ENCODE measurements at regions not wholly inside any gene's neighbourhood (a gene's known extent, or its start where the extent isn't known, plus 50 kb on each side); places are given as distances from the start of the nearest gene placed in this dataset.

GRCh38 chr6:28585335-28585734 is 59.7 kb downstream of the GPX5 start:
- intact Hi-C loops (cut with DNase I), result no loop called here

GRCh38 chr6:28586324-28586723 is 60.6 kb downstream of the GPX5 start:
- intact Hi-C loops (cut with DNase I), result no loop called here
- no peak for DNase-seq (ENCODE audit: low spot score)

More at GRCh38 chr6:28585335-28585734, 59.7 kb downstream of the GPX5 start:
- no peak for DNase-seq (ENCODE audit: low spot score)

GRCh38 chr6:28586962-28587745 is 61.5 kb downstream of the GPX5 start:
- no peak for DNase-seq (ENCODE audit: low spot score)
- intact Hi-C loops (cut with DNase I), result no loop called here

GRCh38 chr6:28587746-28588075 is 62.0 kb downstream of the GPX5 start:
- intact Hi-C loops (cut with DNase I), result no loop called here
- DNase-seq (ENCODE audit: low spot score), result no peak

- DNase-seq (ENCODE audit: low spot score), result no peak
- intact Hi-C loops (cut with DNase I), result no loop called here
Measured at GRCh38 chr6:28588666-28589065, 63.0 kb downstream of the GPX5 start.

- intact Hi-C loops (cut with DNase I), result no loop called here
- no peak for DNase-seq (ENCODE audit: low spot score)
Measured at GRCh38 chr6:28589234-28589956, 63.7 kb downstream of the GPX5 start.

- intact Hi-C loops (cut with DNase I), result no loop called here
- no peak for DNase-seq (ENCODE audit: low spot score)
Measured at GRCh38 chr6:28589957-28590349, 64.3 kb downstream of the GPX5 start.

GRCh38 chr6:28597217-28597835 is 71.6 kb downstream of the GPX5 start:
- DNase-seq (ENCODE audit: low spot score), result no peak

GRCh38 chr6:28597924-28598722 is 72.4 kb downstream of the GPX5 start:
- DNase-seq (ENCODE audit: low spot score), result no peak
- intact Hi-C loops (cut with DNase I), result no loop called here

More at GRCh38 chr6:28597217-28597835, 71.6 kb downstream of the GPX5 start:
- intact Hi-C loops (cut with DNase I), result no loop called here

- intact Hi-C loops (cut with DNase I), result no loop called here
- no peak for DNase-seq (ENCODE audit: low spot score)
Measured at GRCh38 chr6:28598757-28599686, 73.3 kb downstream of the GPX5 start.

GRCh38 chr6:28600245-28600644 is 74.6 kb downstream of the GPX5 start:
- intact Hi-C loops (cut with DNase I), result no loop called here
- no peak for DNase-seq (ENCODE audit: low spot score)

- intact Hi-C loops (cut with DNase I), result no loop called here
- DNase-seq (ENCODE audit: low spot score), result no peak
Measured at GRCh38 chr6:28603891-28604290, 78.2 kb downstream of the GPX5 start.

- intact Hi-C loops (cut with DNase I), result no loop called here
Measured at GRCh38 chr6:28606424-28607391, 81.0 kb downstream of the GPX5 start.

GRCh38 chr6:28607990-28608389 is 82.3 kb downstream of the GPX5 start:
- no peak for DNase-seq (ENCODE audit: low spot score)
- intact Hi-C loops (cut with DNase I), result no loop called here

More at GRCh38 chr6:28606424-28607391, 81.0 kb downstream of the GPX5 start:
- no peak for DNase-seq (ENCODE audit: low spot score)

GRCh38 chr6:28609672-28610071 is 84.0 kb downstream of the GPX5 start:
- DNase-seq (ENCODE audit: low spot score), result no peak
- intact Hi-C loops (cut with DNase I), result no loop called here

GRCh38 chr6:28615616-28615954 is 89.9 kb downstream of the GPX5 start:
- DNase-seq (ENCODE audit: low spot score), result no peak
- intact Hi-C loops (cut with DNase I), result no loop called here

- DNase-seq (ENCODE audit: low spot score), result no peak
Measured at GRCh38 chr6:28615955-28616747, 90.5 kb downstream of the GPX5 start.

More at GRCh38 chr6:28615955-28616747, 90.5 kb downstream of the GPX5 start:
- intact Hi-C loops (cut with DNase I), result no loop called here
